Cardiac muscle cell (in vitro differentiated cells and primary cell): ENCODE measurements at regions not wholly inside any gene's neighbourhood (a gene's known extent, or its start where the extent isn't known, plus 50 kb on each side); places are given as distances from the start of the nearest gene placed in this dataset.

ENCODE experiments used
- DNase-seq, 2 donors: peaks; one replicate each; pipeline versions ENCODE4 v3.0.0 to v3.0.0-alpha.2; 2010 to 2017; ENCODE audit warnings: low read depth in 1 of 2, low spot score in 1 of 2
- H3K27ac ChIP-seq: fragments of 200-600 bp; sonication (generic); 2 replicates; pipeline ENCODE4 v1.5.1; 2016
- H3K27me3 ChIP-seq: fragments of 200-600 bp; sonication (generic); 2 replicates; pipeline ENCODE4 v1.6.0; 2016; ENCODE audit warnings: control low read depth
- H3K36me3 ChIP-seq: fragments of 200-600 bp; sonication (generic); 2 replicates; pipeline ENCODE4 v1.5.1; 2016; ENCODE audit warnings: control low read depth
- H3K4me1 ChIP-seq: fragments of 200-600 bp; sonication (generic); 2 replicates; pipeline ENCODE4 v1.8.1; 2017; ENCODE audit warnings: low read depth, mild to moderate bottlenecking, mixed run types
- H3K4me3 ChIP-seq: fragments of 200-600 bp; sonication (generic); 2 replicates; pipeline ENCODE4 v1.5.1; 2016; ENCODE audit warnings: mild to moderate bottlenecking
- H3K9me3 ChIP-seq: fragments of 200-600 bp; sonication (generic); 2 replicates; pipeline ENCODE4 v1.5.1; 2017; ENCODE audit warnings: low read depth, mild to moderate bottlenecking, control low read depth
- TF ChIP-seq, protein P1 (sequence below): IDR thresholded peaks from 2 replicates; pipeline ENCODE4 v1.5.1; 2012; ENCODE audit warnings: low read depth, mild to moderate bottlenecking, low read length

- Histone ChIP-seq H3K36me3 (no peaks in the 10 kb centered on the region), H3K27me3 (no peaks in the 10 kb centered on the region), H3K4me3 (no peak overlapping the region), H3K27ac (no peak overlapping the region), H3K9me3 (no peaks in the 10 kb centered on the region), H3K4me1 (no peaks in the 10 kb centered on the region)
- TF ChIP-seq, protein P1, sequence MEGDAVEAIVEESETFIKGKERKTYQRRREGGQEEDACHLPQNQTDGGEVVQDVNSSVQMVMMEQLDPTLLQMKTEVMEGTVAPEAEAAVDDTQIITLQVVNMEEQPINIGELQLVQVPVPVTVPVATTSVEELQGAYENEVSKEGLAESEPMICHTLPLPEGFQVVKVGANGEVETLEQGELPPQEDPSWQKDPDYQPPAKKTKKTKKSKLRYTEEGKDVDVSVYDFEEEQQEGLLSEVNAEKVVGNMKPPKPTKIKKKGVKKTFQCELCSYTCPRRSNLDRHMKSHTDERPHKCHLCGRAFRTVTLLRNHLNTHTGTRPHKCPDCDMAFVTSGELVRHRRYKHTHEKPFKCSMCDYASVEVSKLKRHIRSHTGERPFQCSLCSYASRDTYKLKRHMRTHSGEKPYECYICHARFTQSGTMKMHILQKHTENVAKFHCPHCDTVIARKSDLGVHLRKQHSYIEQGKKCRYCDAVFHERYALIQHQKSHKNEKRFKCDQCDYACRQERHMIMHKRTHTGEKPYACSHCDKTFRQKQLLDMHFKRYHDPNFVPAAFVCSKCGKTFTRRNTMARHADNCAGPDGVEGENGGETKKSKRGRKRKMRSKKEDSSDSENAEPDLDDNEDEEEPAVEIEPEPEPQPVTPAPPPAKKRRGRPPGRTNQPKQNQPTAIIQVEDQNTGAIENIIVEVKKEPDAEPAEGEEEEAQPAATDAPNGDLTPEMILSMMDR, result no peak
- no peak for DNase-seq
Measured at GRCh38 chr14:84610086-84610485, 919.9 kb upstream of the FLRT2 start.

GRCh38 chr14:84622357-84622756 is 907.6 kb upstream of the FLRT2 start:
- Histone ChIP-seq H3K27ac (no peak overlapping the region), H3K27me3 (no peaks in the 10 kb centered on the region), H3K4me1 (no peaks in the 10 kb centered on the region), H3K9me3 (no peaks in the 10 kb centered on the region), H3K4me3 (no peak overlapping the region), H3K36me3 (no peaks in the 10 kb centered on the region)
- TF ChIP-seq, protein P1, result no peak
- peak in 1 of 2 donors; percentile 16 for DNase-seq

- TF ChIP-seq, protein P1, result no peak
- no peaks in the 10 kb centered on the region for H3K27me3 ChIP-seq
- H3K9me3 ChIP-seq, result no peaks in the 10 kb centered on the region
- no peaks in the 10 kb centered on the region for H3K36me3 ChIP-seq
- no peak overlapping the region for H3K27ac ChIP-seq
- no peaks in the 10 kb centered on the region for H3K4me1 ChIP-seq
- no peak for DNase-seq
- H3K4me3 ChIP-seq, result no peak overlapping the region
Measured at GRCh38 chr14:84643446-84643845, 886.5 kb upstream of the FLRT2 start.

- no peak overlapping the region for H3K27ac ChIP-seq
- DNase-seq, result peak in 1 of 2 donors; percentile 69
- TF ChIP-seq, protein P1, result no peak
- no peaks in the 10 kb centered on the region for H3K9me3 ChIP-seq
- no peak overlapping the region for H3K4me3 ChIP-seq
- no peaks in the 10 kb centered on the region for H3K27me3 ChIP-seq
- H3K4me1 ChIP-seq, result no peaks in the 10 kb centered on the region
- no peaks in the 10 kb centered on the region for H3K36me3 ChIP-seq
Measured at GRCh38 chr14:84646786-84647500, 883.0 kb upstream of the FLRT2 start.

- Histone ChIP-seq H3K36me3 (no peaks in the 10 kb centered on the region), H3K9me3 (no peaks in the 10 kb centered on the region), H3K4me1 (no peaks in the 10 kb centered on the region), H3K27ac (no peak overlapping the region), H3K4me3 (no peak overlapping the region), H3K27me3 (no peaks in the 10 kb centered on the region)
- TF ChIP-seq, protein P1, result no peak
- DNase-seq, result no peak
Measured at GRCh38 chr14:84655014-84655413, 874.9 kb upstream of the FLRT2 start.
